ENCODE measurements at regions not wholly inside any gene's neighbourhood (a gene's known extent, or its start where the extent isn't known, plus 50 kb on each side); places are given as distances from the start of the nearest gene placed in this dataset.

GRCh38 chr1:25053576-25054250 is 123.6 kb upstream of the RUNX3 start:
- no peaks in the 10 kb centered on the region for H3K36me3 ChIP-seq (ENCODE audit: control insufficient read depth, insufficient read depth, low read length)
- ChIA-PET POLR2A (no interaction called here), CTCF (no interaction called here)
- DNase-seq (ENCODE audit: low read depth, low spot score) (no peak), ATAC-seq (no peak)
- intact Hi-C loops (cut with micrococcal nuclease; ENCODE audit: unreplicated experiment) (no loop called here), in situ Hi-C loops (cut with HindIII; ENCODE audit: low pct_unique_long_range_greater_than_20kb, low sequenced_read_pairs) (no loop called here)
- peaks cover 6% of the 10 kb centered on the region for H3K27me3 ChIP-seq (ENCODE audit: control insufficient read depth, insufficient read depth, low read length)
- H3K9me3 ChIP-seq (ENCODE audit: control insufficient read depth, insufficient read depth, low read depth, low read length) = no peaks in the 10 kb centered on the region
- H3K4me1 ChIP-seq (ENCODE audit: control insufficient read depth, insufficient read depth, low read length) = no peaks in the 10 kb centered on the region
- no peak overlapping the region for H3K4me3 ChIP-seq (ENCODE audit: low read depth in 2 of 2, low read length in 2 of 2)
- no TSS peak for BruUV-seq (replicated peaks)
- TF ChIP-seq SIN3A (IDR thresholded peaks at IDR 0.05; ENCODE audit: borderline replicate concordance, insufficient read depth, low read depth, low read length) (no peak), TCF7L2 (IDR thresholded peaks at IDR 0.05; ENCODE audit: low read depth, low read length) (no peak)
- TF ChIP-seq, protein P1, sequence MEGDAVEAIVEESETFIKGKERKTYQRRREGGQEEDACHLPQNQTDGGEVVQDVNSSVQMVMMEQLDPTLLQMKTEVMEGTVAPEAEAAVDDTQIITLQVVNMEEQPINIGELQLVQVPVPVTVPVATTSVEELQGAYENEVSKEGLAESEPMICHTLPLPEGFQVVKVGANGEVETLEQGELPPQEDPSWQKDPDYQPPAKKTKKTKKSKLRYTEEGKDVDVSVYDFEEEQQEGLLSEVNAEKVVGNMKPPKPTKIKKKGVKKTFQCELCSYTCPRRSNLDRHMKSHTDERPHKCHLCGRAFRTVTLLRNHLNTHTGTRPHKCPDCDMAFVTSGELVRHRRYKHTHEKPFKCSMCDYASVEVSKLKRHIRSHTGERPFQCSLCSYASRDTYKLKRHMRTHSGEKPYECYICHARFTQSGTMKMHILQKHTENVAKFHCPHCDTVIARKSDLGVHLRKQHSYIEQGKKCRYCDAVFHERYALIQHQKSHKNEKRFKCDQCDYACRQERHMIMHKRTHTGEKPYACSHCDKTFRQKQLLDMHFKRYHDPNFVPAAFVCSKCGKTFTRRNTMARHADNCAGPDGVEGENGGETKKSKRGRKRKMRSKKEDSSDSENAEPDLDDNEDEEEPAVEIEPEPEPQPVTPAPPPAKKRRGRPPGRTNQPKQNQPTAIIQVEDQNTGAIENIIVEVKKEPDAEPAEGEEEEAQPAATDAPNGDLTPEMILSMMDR (IDR thresholded peaks at IDR 0.05) = no peak
- TF ChIP-seq, protein P2, sequence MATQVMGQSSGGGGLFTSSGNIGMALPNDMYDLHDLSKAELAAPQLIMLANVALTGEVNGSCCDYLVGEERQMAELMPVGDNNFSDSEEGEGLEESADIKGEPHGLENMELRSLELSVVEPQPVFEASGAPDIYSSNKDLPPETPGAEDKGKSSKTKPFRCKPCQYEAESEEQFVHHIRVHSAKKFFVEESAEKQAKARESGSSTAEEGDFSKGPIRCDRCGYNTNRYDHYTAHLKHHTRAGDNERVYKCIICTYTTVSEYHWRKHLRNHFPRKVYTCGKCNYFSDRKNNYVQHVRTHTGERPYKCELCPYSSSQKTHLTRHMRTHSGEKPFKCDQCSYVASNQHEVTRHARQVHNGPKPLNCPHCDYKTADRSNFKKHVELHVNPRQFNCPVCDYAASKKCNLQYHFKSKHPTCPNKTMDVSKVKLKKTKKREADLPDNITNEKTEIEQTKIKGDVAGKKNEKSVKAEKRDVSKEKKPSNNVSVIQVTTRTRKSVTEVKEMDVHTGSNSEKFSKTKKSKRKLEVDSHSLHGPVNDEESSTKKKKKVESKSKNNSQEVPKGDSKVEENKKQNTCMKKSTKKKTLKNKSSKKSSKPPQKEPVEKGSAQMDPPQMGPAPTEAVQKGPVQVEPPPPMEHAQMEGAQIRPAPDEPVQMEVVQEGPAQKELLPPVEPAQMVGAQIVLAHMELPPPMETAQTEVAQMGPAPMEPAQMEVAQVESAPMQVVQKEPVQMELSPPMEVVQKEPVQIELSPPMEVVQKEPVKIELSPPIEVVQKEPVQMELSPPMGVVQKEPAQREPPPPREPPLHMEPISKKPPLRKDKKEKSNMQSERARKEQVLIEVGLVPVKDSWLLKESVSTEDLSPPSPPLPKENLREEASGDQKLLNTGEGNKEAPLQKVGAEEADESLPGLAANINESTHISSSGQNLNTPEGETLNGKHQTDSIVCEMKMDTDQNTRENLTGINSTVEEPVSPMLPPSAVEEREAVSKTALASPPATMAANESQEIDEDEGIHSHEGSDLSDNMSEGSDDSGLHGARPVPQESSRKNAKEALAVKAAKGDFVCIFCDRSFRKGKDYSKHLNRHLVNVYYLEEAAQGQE (IDR thresholded peaks at IDR 0.05; ENCODE audit: insufficient read depth in 1 of 2, low read depth in 2 of 2, low read length in 1 of 2) = no peak
- H3K27ac ChIP-seq (ENCODE audit: low read length) = no peak overlapping the region

GRCh38 chr1:25051906-25052305 is 121.8 kb upstream of the RUNX3 start:
- ChIA-PET CTCF (no interaction called here), POLR2A (no interaction called here)
- BruUV-seq (replicated peaks) = no TSS peak
- Histone ChIP-seq H3K9me3 (ENCODE audit: control insufficient read depth, insufficient read depth, low read depth, low read length) (no peaks in the 10 kb centered on the region), H3K27me3 (ENCODE audit: control insufficient read depth, insufficient read depth, low read length) (no peaks in the 10 kb centered on the region; the same call in 1 of the 2 replicates), H3K4me3 (ENCODE audit: low read depth in 2 of 2, low read length in 2 of 2) (no peak overlapping the region), H3K4me1 (ENCODE audit: control insufficient read depth, insufficient read depth, low read length) (no peaks in the 10 kb centered on the region), H3K27ac (ENCODE audit: low read length) (no peak overlapping the region), H3K36me3 (ENCODE audit: control insufficient read depth, insufficient read depth, low read length) (no peaks in the 10 kb centered on the region)
- TF ChIP-seq, protein P1 (IDR thresholded peaks at IDR 0.05) = no peak
- TF ChIP-seq SIN3A (IDR thresholded peaks at IDR 0.05; ENCODE audit: borderline replicate concordance, insufficient read depth, low read depth, low read length) = no peak
- TF ChIP-seq POLR2AphosphoS5 (IDR thresholded peaks at IDR 0.05; ENCODE audit: low read depth, low read length) = no peak
- TF ChIP-seq, protein P2 (IDR thresholded peaks at IDR 0.05; ENCODE audit: insufficient read depth in 1 of 2, low read depth in 2 of 2, low read length in 1 of 2) = no peak
- no peak for TF ChIP-seq TCF7L2 (IDR thresholded peaks at IDR 0.05; ENCODE audit: low read depth, low read length)
- in situ Hi-C loops (cut with HindIII; ENCODE audit: low pct_unique_long_range_greater_than_20kb, low sequenced_read_pairs) = no loop called here
- DNase-seq (ENCODE audit: low read depth, low spot score) (no peak), ATAC-seq (no peak)
- intact Hi-C loops (cut with micrococcal nuclease; ENCODE audit: unreplicated experiment) = no loop called here
